GM21381 (cell line): ENCODE measurements at regions not wholly inside any gene's neighbourhood (a gene's known extent, or its start where the extent isn't known, plus 50 kb on each side); places are given as distances from the start of the nearest gene placed in this dataset.
"Not testable (repeated sequence)": the region's sequence is repeated elsewhere in the genome, so short reads cannot be mapped to it uniquely, and the experiment has no call there.

Source experiments
- ATAC-seq: cut with Tn5 transposase; IDR thresholded peaks from one replicate; pipeline ENCODE4 v1.9.1; 2021; ENCODE audit warnings: mild to moderate bottlenecking, moderate library complexity; ENCODE audit not compliant: unreplicated experiment

GRCh38 chr7:124254396-124254795 is 221.5 kb upstream of the TMEM229A start:
- no peak for ATAC-seq

- no peak for ATAC-seq
Observed at GRCh38 chr7:124251636-124252035, 218.8 kb upstream of the TMEM229A start.

- no peak for ATAC-seq
Observed at GRCh38 chr7:124250297-124251034, 217.6 kb upstream of the TMEM229A start.

GRCh38 chr7:124247691-124248090 is 214.8 kb upstream of the TMEM229A start:
- ATAC-seq: no peak

- ATAC-seq: no peak
Observed at GRCh38 chr7:124246262-124246863, 213.5 kb upstream of the TMEM229A start.

- ATAC-seq: not testable (repeated sequence)
Observed at GRCh38 chr7:124244469-124244868, 211.6 kb upstream of the TMEM229A start.

- ATAC-seq: no peak
Observed at GRCh38 chr7:124219681-124220080, 186.8 kb upstream of the TMEM229A start.

GRCh38 chr7:124208642-124209041 is 175.8 kb upstream of the TMEM229A start:
- no peak for ATAC-seq

- ATAC-seq: no peak
Observed at GRCh38 chr7:124208173-124208572, 175.3 kb upstream of the TMEM229A start.

GRCh38 chr7:124205526-124205925 is 172.7 kb upstream of the TMEM229A start:
- no peak for ATAC-seq

GRCh38 chr7:124202546-124202945 is 169.7 kb upstream of the TMEM229A start:
- no peak for ATAC-seq

GRCh38 chr7:124201768-124202349 is 169.0 kb upstream of the TMEM229A start:
- ATAC-seq: no peak

GRCh38 chr7:124196519-124196918 is 163.7 kb upstream of the TMEM229A start:
- ATAC-seq: no peak

GRCh38 chr7:124192885-124193284 is 160.0 kb upstream of the TMEM229A start:
- ATAC-seq: no peak

- ATAC-seq: no peak
Observed at GRCh38 chr7:124191713-124192112, 158.8 kb upstream of the TMEM229A start.

GRCh38 chr7:124191030-124191429 is 158.2 kb upstream of the TMEM229A start:
- no peak for ATAC-seq

GRCh38 chr7:124188576-124188975 is 155.7 kb upstream of the TMEM229A start:
- ATAC-seq: no peak

GRCh38 chr7:124187962-124188361 is 155.1 kb upstream of the TMEM229A start:
- no peak for ATAC-seq

- ATAC-seq: no peak
Observed at GRCh38 chr7:124183649-124184048, 150.8 kb upstream of the TMEM229A start.

- no peak for ATAC-seq
Observed at GRCh38 chr7:124179641-124180040, 146.8 kb upstream of the TMEM229A start.

GRCh38 chr7:124177891-124178290 is 145.0 kb upstream of the TMEM229A start:
- no peak for ATAC-seq

GRCh38 chr7:124171812-124172211 is 138.9 kb upstream of the TMEM229A start:
- not testable (repeated sequence) for ATAC-seq
